OCI-LY7 (cell line): ENCODE measurements at regions not wholly inside any gene's neighbourhood (a gene's known extent, or its start where the extent isn't known, plus 50 kb on each side); places are given as distances from the start of the nearest gene placed in this dataset.

ENCODE experiments used
- BruUV-seq: library from RNA; stranded (reverse); fragments of 400-500 nt; replicated peaks from 2 replicates; lab custom pipeline; 2021; lab: Mats Ljungman, UMichigan
- CTCF ChIA-PET: fragments of 300-600 bp; sonication (Branson Sonifier 250); formaldehyde crosslinking; loops from one replicate; lab custom pipeline; 2022; ENCODE audit warnings: antibody characterized with exemption; ENCODE audit not compliant: unreplicated experiment; lab: Charles Lee
- POLR2A ChIA-PET: fragments of 300-600 bp; sonication (Branson Sonifier 250); formaldehyde crosslinking; loops from one replicate; lab custom pipeline; 2022; ENCODE audit warnings: antibody characterized with exemption; lab: Charles Lee
- DNase-seq: peaks from one replicate; pipeline ENCODE4 v3.0.0-alpha.2; 2015; ENCODE audit warnings: low spot score
- H2AFZ ChIP-seq: fragments of 200-600 bp; sonication (generic), shearing (Covaris generic); 2 replicates; pipeline ENCODE4 v1.6.1; 2014; ENCODE audit warnings: mild to moderate bottlenecking, antibody characterized with exemption, low read length, moderate library complexity
- H3K27ac ChIP-seq: fragments of 200-600 bp; sonication (generic); 2 replicates; pipeline ENCODE4 v1.5.1; 2014; ENCODE audit warnings: mixed run types, low read depth, mild to moderate bottlenecking, moderate library complexity, low read length, inconsistent platforms; ENCODE audit not compliant: poor library complexity, severe bottlenecking
- H3K36me3 ChIP-seq: fragments of 200-600 bp; sonication (generic); 2 replicates; pipeline ENCODE4 v1.6.1; 2014; ENCODE audit warnings: mild to moderate bottlenecking, antibody characterized with exemption, low read length, moderate library complexity, mixed read lengths; ENCODE audit not compliant: insufficient read depth
- H3K4me1 ChIP-seq: fragments of 200-600 bp; sonication (generic); 2 replicates; pipeline ENCODE4 v1.5.1; 2014; ENCODE audit warnings: mild to moderate bottlenecking, low read length; ENCODE audit not compliant: insufficient read depth, poor library complexity, severe bottlenecking
- H3K4me2 ChIP-seq: fragments of 200-600 bp; sonication (generic); 2 replicates; pipeline ENCODE4 v1.6.1; 2014; ENCODE audit warnings: mild to moderate bottlenecking, low read length
- H3K4me3 ChIP-seq: fragments of 200-600 bp; sonication (generic); 2 replicates; pipeline ENCODE4 v1.5.1; 2014; ENCODE audit warnings: mild to moderate bottlenecking, low read depth, low read length; ENCODE audit not compliant: poor library complexity, severe bottlenecking
- H3K79me2 ChIP-seq: fragments of 200-600 bp; sonication (generic); 2 replicates; pipeline ENCODE4 v1.6.1; 2016; ENCODE audit warnings: low read depth, mild to moderate bottlenecking, low read length, moderate library complexity, mixed read lengths; ENCODE audit not compliant: insufficient read depth
- H3K9me2 ChIP-seq: fragments of 200-600 bp; sonication (generic); 2 replicates; pipeline ENCODE4 v1.6.1; 2016; ENCODE audit warnings: mild to moderate bottlenecking, low read length, mixed read lengths; ENCODE audit not compliant: insufficient read depth
- H3K9me3 ChIP-seq: fragments of 200-600 bp; sonication (generic); 2 replicates; pipeline ENCODE4 v1.6.1; 2014; ENCODE audit warnings: mild to moderate bottlenecking, mixed run types, low read length, mixed read lengths
- H4K20me1 ChIP-seq: fragments of 200-600 bp; sonication (generic); 2 replicates; pipeline ENCODE4 v1.6.1; 2014; ENCODE audit warnings: mild to moderate bottlenecking, antibody characterized with exemption, low read length, moderate library complexity, mixed read lengths; ENCODE audit not compliant: insufficient read depth
- CTCF ChIP-seq: fragments of 200-600 bp; sonication (generic); conservative IDR thresholded peaks from 2 replicates; pipeline ENCODE4 v1.5.1; 2014; ENCODE audit warnings: mild to moderate bottlenecking, antibody characterized with exemption, low read length, moderate library complexity, mixed read lengths
- EZH2phosphoT487 ChIP-seq: fragments of 200-600 bp; sonication (generic); IDR thresholded peaks from 2 replicates; pipeline ENCODE4 v1.6.1; 2018; ENCODE audit warnings: low read depth, borderline replicate concordance, mild to moderate bottlenecking, mixed run types, antibody characterized with exemption, low read length, moderate library complexity, mixed read lengths
- intact Hi-C: fragments of 100-400 bp; cut with micrococcal nuclease; formaldehyde crosslinking; loops from one replicate; pipeline ENCODE4 v1.10.0; 2022; ENCODE audit not compliant: unreplicated experiment

GRCh38 chr9:82254646-82255367 is 266.2 kb downstream of the SPATA31D1 start:
- intact Hi-C loops: no loop called here
- DNase-seq: no peak
- Histone ChIP-seq H3K9me2 (no peaks in the 10 kb centered on the region), H3K36me3 (no peaks in the 10 kb centered on the region), H4K20me1 (no peaks in the 10 kb centered on the region), H3K79me2 (no peaks in the 10 kb centered on the region), H2AFZ (no peak overlapping the region), H3K27ac (no peak overlapping the region), H3K4me1 (peaks cover 7% of the 10 kb centered on the region), H3K4me3 (no peak overlapping the region), H3K4me2 (no peak overlapping the region), H3K9me3 (no peaks in the 10 kb centered on the region)
- TF ChIP-seq EZH2phosphoT487 (no peak), CTCF (no peak)
- BruUV-seq: no TSS peak
- ChIA-PET POLR2A (interaction anchor here (1.0 kb wide), 1 partner anchor 11 kb away, joined by 3 read pairs; no protein-coding TSS in a partner anchor), CTCF (no interaction called here)

DNA sequence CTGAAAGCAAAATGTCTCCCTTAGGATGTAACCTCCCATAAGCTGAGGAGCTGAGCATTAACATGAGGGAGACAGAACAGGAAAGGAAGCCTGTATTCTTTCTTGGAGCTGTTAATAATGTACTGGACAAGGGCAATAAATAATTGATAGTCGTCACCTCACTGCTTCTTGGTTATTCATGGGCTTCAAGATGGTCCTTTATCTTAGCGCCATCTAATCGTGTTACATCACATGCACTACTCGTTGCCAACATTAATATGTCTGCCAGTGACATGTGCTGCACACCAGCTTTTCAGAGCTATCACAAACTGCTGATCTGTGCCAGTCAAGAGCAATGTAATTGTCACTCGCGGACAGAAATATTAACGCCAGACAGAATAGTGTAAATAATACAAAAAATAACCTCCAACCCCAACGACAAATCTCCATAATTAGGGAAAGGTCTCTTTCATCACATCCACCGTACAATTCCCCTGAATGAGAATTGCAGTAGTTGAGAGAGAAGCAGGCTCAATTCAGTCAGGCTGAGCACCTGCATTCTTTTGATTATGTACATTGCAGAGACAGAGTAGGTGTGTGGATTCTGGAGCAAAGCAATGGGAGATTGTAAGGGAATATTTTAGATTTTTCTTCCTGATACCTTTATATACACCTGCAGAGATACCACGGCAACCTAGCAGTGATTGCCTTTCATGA is 267.1 kb downstream of the SPATA31D1 start:
- ChIA-PET CTCF (interaction anchor here (0.6 kb wide), 1 partner anchor 92 kb away, joined by 3 read pairs; no protein-coding TSS in a partner anchor), POLR2A (interaction anchor here (0.7 to 1.8 kb wide), 3 partner anchors 9 to 180 kb away, joined by 3 to 4 read pairs (median 4); no protein-coding TSS in a partner anchor)
- no peak for TF ChIP-seq CTCF
- no peak for TF ChIP-seq EZH2phosphoT487
- H3K4me2 ChIP-seq: no peak overlapping the region
- intact Hi-C loops: no loop called here
- H2AFZ ChIP-seq: no peak overlapping the region
- BruUV-seq: no TSS peak
- DNase-seq: no peak
- H4K20me1 ChIP-seq: no peaks in the 10 kb centered on the region
- no peak overlapping the region for H3K4me3 ChIP-seq
- H3K4me1 ChIP-seq: peaks cover 7% of the 10 kb centered on the region
- H3K9me3 ChIP-seq: no peaks in the 10 kb centered on the region
- H3K79me2 ChIP-seq: no peaks in the 10 kb centered on the region
- H3K36me3 ChIP-seq: no peaks in the 10 kb centered on the region
- H3K9me2 ChIP-seq: no peaks in the 10 kb centered on the region
- no peak overlapping the region for H3K27ac ChIP-seq
